ENCODE measurements at regions not wholly inside any gene's neighbourhood (a gene's known extent, or its start where the extent isn't known, plus 50 kb on each side); places are given as distances from the start of the nearest gene placed in this dataset.

- TF ChIP-seq CTCF (IDR thresholded peaks at IDR 0.05) (no peak), POLR2A (IDR thresholded peaks at IDR 0.05) (no peak), EP300 (IDR thresholded peaks at IDR 0.05) (no peak)
These were observed 59.2 kb downstream of the FOXI1 start for GRCh38 chr5:170164921-170165320.
